WI38 (cell line): ENCODE measurements at regions not wholly inside any gene's neighbourhood (a gene's known extent, or its start where the extent isn't known, plus 50 kb on each side); places are given as distances from the start of the nearest gene placed in this dataset.

Experiments
- H3K4me3 ChIP-seq: 2 replicates; pipeline ENCODE4 v1.5.1; 2011; ENCODE audit warnings: low read depth, mild to moderate bottlenecking, control low read depth, low read length
- CTCF ChIP-seq: IDR thresholded peaks from 2 replicates; pipeline ENCODE4 v1.5.1; 2012; ENCODE audit warnings: low read depth, mild to moderate bottlenecking, control low read depth, low read length

- H3K4me3 ChIP-seq: no peak overlapping the region
- no peak for TF ChIP-seq CTCF
These were observed 106.9 kb downstream of the SEC16B start for GRCh38 chr1:177862916-177863315.

GRCh38 chr1:177859572-177859971 is 110.3 kb downstream of the SEC16B start:
- no peak overlapping the region for H3K4me3 ChIP-seq
- no peak for TF ChIP-seq CTCF

- no peak overlapping the region for H3K4me3 ChIP-seq
- no peak for TF ChIP-seq CTCF
These were observed 111.5 kb downstream of the SEC16B start for GRCh38 chr1:177858332-177858821.

- TF ChIP-seq CTCF: no peak
These were observed 112.6 kb downstream of the SEC16B start for GRCh38 chr1:177857285-177857684.

GRCh38 chr1:177854951-177855350 is 114.9 kb downstream of the SEC16B start:
- H3K4me3 ChIP-seq: no peak overlapping the region
- no peak for TF ChIP-seq CTCF

More at GRCh38 chr1:177857285-177857684, 112.6 kb downstream of the SEC16B start:
- H3K4me3 ChIP-seq: no peak overlapping the region

- TF ChIP-seq CTCF: no peak
These were observed 120.1 kb downstream of the SEC16B start for GRCh38 chr1:177849579-177850290.

GRCh38 chr1:177849130-177849529 is 120.7 kb downstream of the SEC16B start:
- no peak overlapping the region for H3K4me3 ChIP-seq
- no peak for TF ChIP-seq CTCF

More at GRCh38 chr1:177849579-177850290, 120.1 kb downstream of the SEC16B start:
- no peak overlapping the region for H3K4me3 ChIP-seq
